IMR-90 (cell line): ENCODE measurements at regions not wholly inside any gene's neighbourhood (a gene's known extent, or its start where the extent isn't known, plus 50 kb on each side); places are given as distances from the start of the nearest gene placed in this dataset.

Source experiments
- ATAC-seq: fragments of 200-7000 bp; cut with Tn5 transposase; 2 replicates; pipeline ENCODE4 v1.9.1; 2020; ENCODE audit warnings: low read depth, mild to moderate bottlenecking, moderate library complexity
- BruUV-seq: library from RNA; stranded (reverse); fragments of 400-500 nt; replicated peaks from 2 replicates; lab custom pipeline; 2021; lab: Mats Ljungman, UMichigan
- CTCF ChIA-PET: fragments of 300-600 bp; formaldehyde crosslinking; extraction: SDS; loops from one replicate; lab custom pipeline; 2021; ENCODE audit warnings: antibody characterized with exemption; lab: Yijun Ruan, JAX
- POLR2A ChIA-PET: fragments of 300-600 bp; sonication (Branson Sonifier 250); formaldehyde crosslinking; loops from one replicate; lab custom pipeline; 2022; ENCODE audit warnings: antibody characterized with exemption; ENCODE audit not compliant: unreplicated experiment; lab: Charles Lee
- DNase-seq: peaks from one replicate; pipeline ENCODE4 v3.0.0; 2013
- H2AFZ ChIP-seq: replicated peaks from 2 replicates; pipeline ENCODE3; 2013; ENCODE audit warnings: low read length, mild to moderate bottlenecking; ENCODE audit not compliant: poor library complexity
- H2AK5ac ChIP-seq: 2 replicates; pipeline ENCODE4 v1.6.1; 2013; ENCODE audit warnings: low read depth, low read length, inconsistent platforms
- H2AK9ac ChIP-seq: replicated peaks from 2 replicates; pipeline ENCODE3; 2013; ENCODE audit warnings: mild to moderate bottlenecking, low read depth, low read length, moderate library complexity; ENCODE audit not compliant: poor library complexity
- H2BK120ac ChIP-seq: 2 replicates; pipeline ENCODE4 v1.6.1; 2013; ENCODE audit warnings: low read depth, low read length, inconsistent platforms
- H2BK15ac ChIP-seq: 3 replicates; pipeline ENCODE4 v1.6.1; 2013; ENCODE audit warnings: low read depth, low read length, inconsistent platforms
- H2BK20ac ChIP-seq: 2 replicates; pipeline ENCODE4 v1.6.1; 2013; ENCODE audit warnings: low read depth, mild to moderate bottlenecking, inconsistent platforms, low read length, moderate library complexity
- H2BK5ac ChIP-seq: 2 replicates; pipeline ENCODE4 v1.6.1; 2013; ENCODE audit warnings: mild to moderate bottlenecking, low read depth, low read length, inconsistent platforms; ENCODE audit not compliant: poor library complexity, severe bottlenecking
- H3K14ac ChIP-seq: replicated peaks from 2 replicates; pipeline ENCODE4 v1.6.1; 2013; ENCODE audit warnings: low read depth, low read length, inconsistent platforms
- H3K18ac ChIP-seq: 2 replicates; pipeline ENCODE4 v1.6.1; 2013; ENCODE audit warnings: low read depth, low read length, control low read depth
- H3K23ac ChIP-seq: 2 replicates; pipeline ENCODE4 v1.6.1; 2013; ENCODE audit warnings: low read depth, low read length, inconsistent platforms
- H3K27ac ChIP-seq: 2 replicates; pipeline ENCODE4 v1.5.1; 2013; ENCODE audit warnings: mild to moderate bottlenecking, control low read depth, low read length; ENCODE audit not compliant: insufficient read depth
- H3K27me3 ChIP-seq: 2 replicates; pipeline ENCODE4 v1.6.1; 2013; ENCODE audit warnings: low read length; ENCODE audit not compliant: control insufficient read depth, insufficient read depth
- H3K36me3 ChIP-seq: 2 replicates; pipeline ENCODE4 v1.6.1; 2013; ENCODE audit warnings: low read length, mixed read lengths; ENCODE audit not compliant: control insufficient read depth, insufficient read depth
- H3K4ac ChIP-seq: 2 replicates; pipeline ENCODE4 v1.6.1; 2013; ENCODE audit warnings: low read depth, low read length, inconsistent platforms
- H3K4me1 ChIP-seq: 2 replicates; pipeline ENCODE4 v1.6.1; 2013; ENCODE audit warnings: low read length, mixed read lengths; ENCODE audit not compliant: control insufficient read depth, insufficient read depth
- H3K4me2 ChIP-seq: 2 replicates; pipeline ENCODE4 v1.6.1; 2013; ENCODE audit warnings: low read depth, mild to moderate bottlenecking, control low read depth, low read length, moderate library complexity
- H3K4me3 ChIP-seq: 2 replicates; pipeline ENCODE4 v1.5.1; 2013; ENCODE audit warnings: low read depth, mild to moderate bottlenecking, control low read depth, low read length, moderate library complexity; ENCODE audit not compliant: insufficient read depth
- H3K56ac ChIP-seq: 2 replicates; pipeline ENCODE4 v1.6.1; 2013; ENCODE audit warnings: low read length, inconsistent platforms; ENCODE audit not compliant: insufficient read depth; ENCODE audit errors: extremely low read depth
- H3K79me1 ChIP-seq, 2 experiments: 2 replicates each; pipeline ENCODE4 v1.6.1; 2013; ENCODE audit warnings: low read length in 2 of 2, inconsistent platforms in 1 of 2, low read depth in 1 of 2
- H3K9ac ChIP-seq: 2 replicates; pipeline ENCODE4 v1.6.1; 2013; ENCODE audit warnings: low read depth, low read length, control low read depth
- H3K9me1 ChIP-seq: 2 replicates; pipeline ENCODE4 v1.6.1; 2013; ENCODE audit warnings: low read length, inconsistent platforms; ENCODE audit not compliant: insufficient read depth
- H3K9me3 ChIP-seq: 2 replicates; pipeline ENCODE4 v1.6.1; 2013; ENCODE audit warnings: low read length; ENCODE audit not compliant: control insufficient read depth, insufficient read depth
- H4K20me1 ChIP-seq: 2 replicates; pipeline ENCODE4 v1.6.1; 2013; ENCODE audit warnings: low read length, inconsistent platforms; ENCODE audit not compliant: insufficient read depth
- H4K5ac ChIP-seq: 2 replicates; pipeline ENCODE4 v1.6.1; 2013; ENCODE audit warnings: mild to moderate bottlenecking, low read depth, low read length, control low read depth
- H4K8ac ChIP-seq, 2 experiments: 2 replicates each; pipeline ENCODE4 v1.6.1; 2013; ENCODE audit warnings: low read depth in 2 of 2, low read length in 2 of 2, control low read depth in 1 of 2, inconsistent platforms in 1 of 2
- H4K91ac ChIP-seq: 2 replicates; pipeline ENCODE4 v1.6.1; 2013; ENCODE audit warnings: low read depth, low read length, inconsistent platforms; ENCODE audit not compliant: insufficient read depth
- CEBPB ChIP-seq: IDR thresholded peaks from 2 replicates; pipeline ENCODE4 v1.6.1; 2012; ENCODE audit warnings: low read depth, low read length, improper control_type of control experiment
- CHD1 ChIP-seq: IDR thresholded peaks from 2 replicates; pipeline ENCODE4 v1.6.1; 2012; ENCODE audit warnings: low read depth, low read length, improper control_type of control experiment
- MAZ ChIP-seq: IDR thresholded peaks from 2 replicates; pipeline ENCODE4 v1.6.1; 2012; ENCODE audit warnings: low read depth, mild to moderate bottlenecking, low read length, improper control_type of control experiment, moderate library complexity, borderline replicate concordance
- MXI1 ChIP-seq: IDR thresholded peaks from 2 replicates; pipeline ENCODE4 v1.6.1; 2012; ENCODE audit warnings: low read depth, mild to moderate bottlenecking, low read length, moderate library complexity, borderline replicate concordance
- POLR2A ChIP-seq: IDR thresholded peaks from 2 replicates; pipeline ENCODE4 v1.6.1; 2012; ENCODE audit warnings: mild to moderate bottlenecking, low read depth, low read length
- RCOR1 ChIP-seq: IDR thresholded peaks from 2 replicates; pipeline ENCODE4 v1.6.1; 2012; ENCODE audit warnings: mild to moderate bottlenecking, low read length, improper control_type of control experiment; ENCODE audit not compliant: insufficient replicate concordance
- RFX5 ChIP-seq: IDR thresholded peaks from 2 replicates; pipeline ENCODE4 v1.8.0; 2012; ENCODE audit warnings: low read depth, mild to moderate bottlenecking, low read length, moderate library complexity
- WGBS, 2 experiments: methylation state at CpG; one replicate each; pipeline versions ENCODE4 v1.1.5 to v1.1.7; 2013; ENCODE audit warnings: missing lambda C conversion rate in 2 of 2; ENCODE audit not compliant: insufficient read length in 1 of 2; ENCODE audit errors: extremely low coverage in 2 of 2; 5-methylcytosine and 5-hydroxymethylcytosine counted together
- dilution Hi-C: fragments of 300-500 bp; cut with HindIII; formaldehyde crosslinking; loops from one replicate; pipeline ENCODE4 v1.14.3; 2018; ENCODE audit warnings: low sequenced_read_pairs; ENCODE audit not compliant: unreplicated experiment
- in situ Hi-C: fragments of 300-500 bp; cut with MboI; formaldehyde crosslinking; loops from 3 replicates; pipeline ENCODE4 v1.14.3; 2019; ENCODE audit warnings: low sequenced_read_pairs, inconsistent platforms, mixed read lengths
- intact Hi-C: fragments of 100-400 bp; cut with micrococcal nuclease; formaldehyde crosslinking; loops from 2 replicates; pipeline ENCODE4 v1.10.0; 2022
- TF ChIP-seq, protein P1 (sequence below): fragments of 150-350 bp; IDR thresholded peaks from 2 replicates; pipeline ENCODE4 v1.6.1; 2017; ENCODE audit warnings: mild to moderate bottlenecking, antibody characterized with exemption, low read length, low read depth
- TF ChIP-seq, protein P2 (sequence below): fragments of 150-350 bp; IDR thresholded peaks from 2 replicates; pipeline ENCODE4 v1.6.1; 2016; ENCODE audit warnings: low read depth, mild to moderate bottlenecking, low read length, moderate library complexity, borderline replicate concordance

DNA sequence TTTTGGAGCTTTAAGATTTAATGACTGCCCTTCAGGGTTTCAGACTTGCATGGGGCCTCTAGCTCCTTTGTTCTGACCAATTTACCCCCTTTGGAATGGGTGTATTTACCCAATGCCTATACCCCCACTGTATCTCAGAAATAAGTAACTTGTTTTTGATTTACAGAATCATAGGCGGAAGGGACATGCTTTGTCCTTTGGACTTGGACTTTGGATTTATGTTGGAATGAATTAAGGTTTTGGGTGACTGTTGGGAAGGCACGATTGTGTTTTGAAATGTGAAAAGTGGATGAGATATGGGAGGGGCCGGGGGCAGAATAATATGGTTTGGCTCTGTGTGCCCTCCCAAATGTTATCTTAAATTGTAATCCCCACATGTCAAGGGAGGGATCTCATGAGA, 1824.7 kb downstream of the PCDH7 start:
- no peak overlapping the region for H3K4me2 ChIP-seq
- no peak overlapping the region for H3K14ac ChIP-seq
- H3K27me3 ChIP-seq, result no peaks in the 10 kb centered on the region
- no peaks in the 10 kb centered on the region for H4K20me1 ChIP-seq
- no peak overlapping the region for H2BK120ac ChIP-seq
- no peak overlapping the region for H2BK15ac ChIP-seq
- H3K27ac ChIP-seq, result no peak overlapping the region
- no peaks in the 10 kb centered on the region for H3K36me3 ChIP-seq
- no TSS peak for BruUV-seq
- no peaks in the 10 kb centered on the region for H3K4me1 ChIP-seq
- H3K4me3 ChIP-seq, result no peak overlapping the region
- H3K9me3 ChIP-seq, result peaks cover 6% of the 10 kb centered on the region
- no peak overlapping the region for H2AK9ac ChIP-seq
- in situ Hi-C loops, result no loop called here
- no peak for ATAC-seq
- ChIA-PET CTCF (no interaction called here), POLR2A (no interaction called here)
- H4K91ac ChIP-seq, result no peak overlapping the region
- H3K4ac ChIP-seq, result no peak overlapping the region
- H2AFZ ChIP-seq, result no peak overlapping the region
- H4K8ac ChIP-seq, result no peak overlapping the region
- WGBS, 2 experiments, result 100% methylated on average over 1 of the region's 3 CpGs; no CpG with 5 or more reads in 1 of the 2 experiments
- no peak for TF ChIP-seq CEBPB
- no peak for TF ChIP-seq MXI1
- TF ChIP-seq RFX5, result no peak
- no peak for TF ChIP-seq MAZ
- TF ChIP-seq RCOR1, result no peak
- no peak for TF ChIP-seq POLR2A
- TF ChIP-seq, protein P1, sequence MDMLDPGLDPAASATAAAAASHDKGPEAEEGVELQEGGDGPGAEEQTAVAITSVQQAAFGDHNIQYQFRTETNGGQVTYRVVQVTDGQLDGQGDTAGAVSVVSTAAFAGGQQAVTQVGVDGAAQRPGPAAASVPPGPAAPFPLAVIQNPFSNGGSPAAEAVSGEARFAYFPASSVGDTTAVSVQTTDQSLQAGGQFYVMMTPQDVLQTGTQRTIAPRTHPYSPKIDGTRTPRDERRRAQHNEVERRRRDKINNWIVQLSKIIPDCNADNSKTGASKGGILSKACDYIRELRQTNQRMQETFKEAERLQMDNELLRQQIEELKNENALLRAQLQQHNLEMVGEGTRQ, result no peak
- TF ChIP-seq CHD1, result no peak
- TF ChIP-seq, protein P2, sequence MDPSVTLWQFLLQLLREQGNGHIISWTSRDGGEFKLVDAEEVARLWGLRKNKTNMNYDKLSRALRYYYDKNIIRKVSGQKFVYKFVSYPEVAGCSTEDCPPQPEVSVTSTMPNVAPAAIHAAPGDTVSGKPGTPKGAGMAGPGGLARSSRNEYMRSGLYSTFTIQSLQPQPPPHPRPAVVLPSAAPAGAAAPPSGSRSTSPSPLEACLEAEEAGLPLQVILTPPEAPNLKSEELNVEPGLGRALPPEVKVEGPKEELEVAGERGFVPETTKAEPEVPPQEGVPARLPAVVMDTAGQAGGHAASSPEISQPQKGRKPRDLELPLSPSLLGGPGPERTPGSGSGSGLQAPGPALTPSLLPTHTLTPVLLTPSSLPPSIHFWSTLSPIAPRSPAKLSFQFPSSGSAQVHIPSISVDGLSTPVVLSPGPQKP, result no peak
- no peak overlapping the region for H3K56ac ChIP-seq
- intact Hi-C loops, result no loop called here
- no peaks in the 10 kb centered on the region for H3K9me1 ChIP-seq
- H2BK20ac ChIP-seq, result no peak overlapping the region
- no peak overlapping the region for H2AK5ac ChIP-seq
- H3K79me1 ChIP-seq, result no peaks in the 10 kb centered on the region
- no peak overlapping the region for H3K9ac ChIP-seq
- no peak overlapping the region for H2BK5ac ChIP-seq
- no peak for DNase-seq
- no peak overlapping the region for H3K23ac ChIP-seq
- dilution Hi-C loops, result no loop called here
- no peak overlapping the region for H4K5ac ChIP-seq
- no peak overlapping the region for H3K18ac ChIP-seq
